ENCODE measurements at regions not wholly inside any gene's neighbourhood (a gene's known extent, or its start where the extent isn't known, plus 50 kb on each side); places are given as distances from the start of the nearest gene placed in this dataset.
"Not testable (repeated sequence)": the region's sequence is repeated elsewhere in the genome, so short reads cannot be mapped to it uniquely, and the experiment has no call there.

GRCh38 chr12:115867854-115868253 is 409.6 kb downstream of the MED13L start:
- Mint-ChIP-seq H3K4me1 (no peaks in the 10 kb centered on the region), H3K36me3 (no peaks in the 10 kb centered on the region)

GRCh38 chr12:115866909-115867525 is 410.5 kb downstream of the MED13L start:
- Mint-ChIP-seq H3K36me3 (no peaks in the 10 kb centered on the region), H3K27ac (no peak overlapping the region), H3K27me3 (peaks cover 10 to 35% of the 10 kb centered on the region in 2 donors), H3K9me3 (peaks cover 0 to 4% (median 0%) of the 10 kb centered on the region in 5 donors), H3K4me3 (no peak overlapping the region), H3K4me1 (no peaks in the 10 kb centered on the region)
- no peak for DNase-seq
- H3K27ac ChIP-seq (ENCODE audit: low read depth, low read length) = no peak overlapping the region
- H3K4me1 ChIP-seq (ENCODE audit: insufficient read depth, low read length) = no peaks in the 10 kb centered on the region
- no peaks in the 10 kb centered on the region for H3K36me3 ChIP-seq (ENCODE audit: insufficient read depth, low read length)
- CTCF ChIA-PET = no interaction called here
- H3K27me3 ChIP-seq (ENCODE audit: insufficient read depth, low read length, poor library complexity, severe bottlenecking) = no peaks in the 10 kb centered on the region
- H3K9me3 ChIP-seq (ENCODE audit: low read length) = no peaks in the 10 kb centered on the region
- POLR2A ChIA-PET = no interaction called here
- H3K4me3 ChIP-seq (ENCODE audit: low read length) = no peak overlapping the region

More at GRCh38 chr12:115867854-115868253, 409.6 kb downstream of the MED13L start:
- Mint-ChIP-seq H3K4me3 (no peak overlapping the region), H3K27ac (no peak overlapping the region), H3K27me3 (peaks cover 11 to 37% of the 10 kb centered on the region in 2 donors), H3K9me3 (peaks cover 0 to 4% (median 0%) of the 10 kb centered on the region in 5 donors)
- Histone ChIP-seq H3K27me3 (ENCODE audit: insufficient read depth, low read length, poor library complexity, severe bottlenecking) (no peaks in the 10 kb centered on the region), H3K4me3 (ENCODE audit: low read length) (no peak overlapping the region), H3K4me1 (ENCODE audit: insufficient read depth, low read length) (no peaks in the 10 kb centered on the region), H3K9me3 (ENCODE audit: low read length) (no peaks in the 10 kb centered on the region), H3K36me3 (ENCODE audit: insufficient read depth, low read length) (no peaks in the 10 kb centered on the region), H3K27ac (ENCODE audit: low read depth, low read length) (no peak overlapping the region)
- ChIA-PET POLR2A (no interaction called here), CTCF (no interaction called here)
- no peak for DNase-seq

- CTCF ChIA-PET; H3K4me1 Mint-ChIP-seq; DNase-seq; H3K9me3 ChIP-seq (ENCODE audit: low read length); H3K27ac Mint-ChIP-seq; H3K4me3 Mint-ChIP-seq; H3K9me3 Mint-ChIP-seq; H3K27me3 ChIP-seq (ENCODE audit: insufficient read depth, low read length, poor library complexity, severe bottlenecking); H3K4me1 ChIP-seq (ENCODE audit: insufficient read depth, low read length); H3K36me3 ChIP-seq (ENCODE audit: insufficient read depth, low read length); H3K4me3 ChIP-seq (ENCODE audit: low read length); H3K36me3 Mint-ChIP-seq; H3K27ac ChIP-seq (ENCODE audit: low read depth, low read length); POLR2A ChIA-PET: not testable (repeated sequence)
- peaks cover 5 to 33% of the 10 kb centered on the region in 2 donors for H3K27me3 Mint-ChIP-seq
Observed at GRCh38 chr12:115866281-115866680, 411.2 kb downstream of the MED13L start.

GRCh38 chr12:115864396-115864795 is 413.1 kb downstream of the MED13L start:
- Mint-ChIP-seq H3K4me1 (no peaks in the 10 kb centered on the region), H3K9me3 (peaks cover 0 to 4% (median 0%) of the 10 kb centered on the region in 5 donors), H3K36me3 (no peaks in the 10 kb centered on the region), H3K27ac (no peak overlapping the region), H3K4me3 (no peak overlapping the region), H3K27me3 (peaks cover 5 to 24% of the 10 kb centered on the region in 2 donors)
- Histone ChIP-seq H3K4me1 (ENCODE audit: insufficient read depth, low read length) (no peaks in the 10 kb centered on the region), H3K9me3 (ENCODE audit: low read length) (no peaks in the 10 kb centered on the region), H3K27ac (ENCODE audit: low read depth, low read length) (no peak overlapping the region), H3K36me3 (ENCODE audit: insufficient read depth, low read length) (no peaks in the 10 kb centered on the region), H3K27me3 (ENCODE audit: insufficient read depth, low read length, poor library complexity, severe bottlenecking) (no peaks in the 10 kb centered on the region), H3K4me3 (ENCODE audit: low read length) (no peak overlapping the region)
- POLR2A ChIA-PET = no interaction called here
- no peak for DNase-seq
- CTCF ChIA-PET = no interaction called here

- H3K4me3 ChIP-seq (ENCODE audit: low read length) = no peak overlapping the region
- H3K36me3 Mint-ChIP-seq = no peaks in the 10 kb centered on the region
- no peaks in the 10 kb centered on the region for H3K4me1 ChIP-seq (ENCODE audit: insufficient read depth, low read length)
- DNase-seq = no peak
- H3K9me3 ChIP-seq (ENCODE audit: low read length) = no peaks in the 10 kb centered on the region
- no peak overlapping the region for H3K27ac Mint-ChIP-seq
- H3K27ac ChIP-seq (ENCODE audit: low read depth, low read length) = no peak overlapping the region
- peaks cover 2 to 18% of the 10 kb centered on the region in 2 donors for H3K27me3 Mint-ChIP-seq
- no peaks in the 10 kb centered on the region for H3K36me3 ChIP-seq (ENCODE audit: insufficient read depth, low read length)
- ChIA-PET POLR2A (no interaction called here), CTCF (no interaction called here)
- H3K27me3 ChIP-seq (ENCODE audit: insufficient read depth, low read length, poor library complexity, severe bottlenecking) = no peaks in the 10 kb centered on the region
- peaks cover 0 to 5% (median 2%) of the 10 kb centered on the region in 5 donors for H3K9me3 Mint-ChIP-seq
- no peak overlapping the region for H3K4me3 Mint-ChIP-seq
- H3K4me1 Mint-ChIP-seq = no peaks in the 10 kb centered on the region
Observed at GRCh38 chr12:115860619-115861018, 416.9 kb downstream of the MED13L start.

- Mint-ChIP-seq H3K4me1 (no peaks in the 10 kb centered on the region), H3K27me3 (peaks cover 2 to 18% of the 10 kb centered on the region in 2 donors), H3K36me3 (no peaks in the 10 kb centered on the region), H3K4me3 (no peak overlapping the region), H3K27ac (no peak overlapping the region), H3K9me3 (peaks cover 0 to 5% (median 2%) of the 10 kb centered on the region in 5 donors)
- Histone ChIP-seq H3K27ac (ENCODE audit: low read depth, low read length) (no peak overlapping the region), H3K27me3 (ENCODE audit: insufficient read depth, low read length, poor library complexity, severe bottlenecking) (no peaks in the 10 kb centered on the region), H3K36me3 (ENCODE audit: insufficient read depth, low read length) (no peaks in the 10 kb centered on the region), H3K4me3 (ENCODE audit: low read length) (no peak overlapping the region), H3K9me3 (ENCODE audit: low read length) (no peaks in the 10 kb centered on the region), H3K4me1 (ENCODE audit: insufficient read depth, low read length) (no peaks in the 10 kb centered on the region)
- POLR2A ChIA-PET = no interaction called here
- DNase-seq = no peak
- CTCF ChIA-PET = no interaction called here
Observed at GRCh38 chr12:115859231-115859630, 418.3 kb downstream of the MED13L start.

- H3K36me3 Mint-ChIP-seq = no peaks in the 10 kb centered on the region
- Histone ChIP-seq H3K4me3 (ENCODE audit: low read length) (no peak overlapping the region), H3K27ac (ENCODE audit: low read depth, low read length) (no peak overlapping the region), H3K9me3 (ENCODE audit: low read length) (no peaks in the 10 kb centered on the region), H3K4me1 (ENCODE audit: insufficient read depth, low read length) (no peaks in the 10 kb centered on the region), H3K27me3 (ENCODE audit: insufficient read depth, low read length, poor library complexity, severe bottlenecking) (no peaks in the 10 kb centered on the region), H3K36me3 (ENCODE audit: insufficient read depth, low read length) (no peaks in the 10 kb centered on the region)
- peaks cover 2 to 18% of the 10 kb centered on the region in 2 donors for H3K27me3 Mint-ChIP-seq
- H3K4me3 Mint-ChIP-seq = no peak overlapping the region
- peaks cover 0 to 5% (median 2%) of the 10 kb centered on the region in 5 donors for H3K9me3 Mint-ChIP-seq
- DNase-seq = no peak
- peak overlapping the region in 2 of 8 donors; percentile 37 to 38 for H3K27ac Mint-ChIP-seq
- no peaks in the 10 kb centered on the region for H3K4me1 Mint-ChIP-seq
- CTCF ChIA-PET = no interaction called here
- POLR2A ChIA-PET = no interaction called here
Observed at GRCh38 chr12:115857923-115858322, 419.6 kb downstream of the MED13L start.

- Histone ChIP-seq H3K27ac (ENCODE audit: low read depth, low read length) (no peak overlapping the region), H3K36me3 (ENCODE audit: insufficient read depth, low read length) (no peaks in the 10 kb centered on the region), H3K27me3 (ENCODE audit: insufficient read depth, low read length, poor library complexity, severe bottlenecking) (no peaks in the 10 kb centered on the region), H3K4me1 (ENCODE audit: insufficient read depth, low read length) (no peaks in the 10 kb centered on the region), H3K9me3 (ENCODE audit: low read length) (no peaks in the 10 kb centered on the region), H3K4me3 (ENCODE audit: low read length) (no peak overlapping the region)
- Mint-ChIP-seq H3K4me1 (no peaks in the 10 kb centered on the region), H3K27ac (no peak overlapping the region), H3K27me3 (peaks cover 6 to 18% of the 10 kb centered on the region in 2 donors), H3K36me3 (no peaks in the 10 kb centered on the region), H3K4me3 (no peak overlapping the region), H3K9me3 (peaks cover 0 to 5% (median 3%) of the 10 kb centered on the region in 5 donors)
- CTCF ChIA-PET = no interaction called here
- POLR2A ChIA-PET = no interaction called here
- DNase-seq = no peak
Observed at GRCh38 chr12:115857160-115857920, 420.2 kb downstream of the MED13L start.

All from CD8-positive, alpha-beta memory T cell (primary cell).